Lung (tissue), 11 donors: ENCODE measurements at regions not wholly inside any gene's neighbourhood (a gene's known extent, or its start where the extent isn't known, plus 50 kb on each side); places are given as distances from the start of the nearest gene placed in this dataset.
A peak's percentile ranks its signal among the peaks of the same experiment; 100 is the strongest.

Experiments
- ATAC-seq: fragments of 200-7000 bp; cut with Tn5 transposase; one replicate; pipeline ENCODE4 v1.9.1; 2020; ENCODE audit warnings: moderate number of reproducible peaks; ENCODE audit not compliant: insufficient read depth, low FRiP score
- DNase-seq, 3 donors: peaks; one replicate each; pipeline ENCODE4 v3.0.0-alpha.2; 2013 to 2017
- H3K27ac ChIP-seq, 2 donors: one replicate each; pipeline ENCODE4 v1.5.1; 2013; ENCODE audit warnings: mild to moderate bottlenecking in 2 of 2, moderate library complexity in 2 of 2, control low read depth in 1 of 2, inconsistent platforms in 1 of 2, low read depth in 1 of 2, low read length in 1 of 2
- H3K27me3 ChIP-seq, 3 donors: one replicate each; pipeline ENCODE4 v1.5.1; 2013; ENCODE audit warnings: low read length in 2 of 3; ENCODE audit not compliant: control insufficient read depth in 3 of 3, insufficient read depth in 3 of 3
- H3K36me3 ChIP-seq, 4 donors: one replicate each; pipeline ENCODE4 v1.5.1; 2013; ENCODE audit warnings: low read length in 4 of 4, mild to moderate bottlenecking in 1 of 4, moderate library complexity in 1 of 4; ENCODE audit not compliant: control insufficient read depth in 4 of 4, insufficient read depth in 4 of 4
- H3K4me1 ChIP-seq, 5 donors: one replicate each; pipeline ENCODE4 v1.5.1; 2013; ENCODE audit warnings: low read length in 5 of 5, mild to moderate bottlenecking in 2 of 5, moderate library complexity in 1 of 5; ENCODE audit not compliant: control insufficient read depth in 5 of 5, insufficient read depth in 5 of 5
- H3K4me3 ChIP-seq: one replicate; pipeline ENCODE4 v1.5.1; 2013; ENCODE audit warnings: mild to moderate bottlenecking, control low read depth, moderate library complexity
- H3K9ac ChIP-seq, 2 donors: one replicate each; pipeline ENCODE4 v1.5.1; 2013; ENCODE audit warnings: low read length in 2 of 2, control low read depth in 1 of 2; ENCODE audit not compliant: insufficient read depth in 1 of 2
- H3K9me3 ChIP-seq, 4 donors: one replicate each; pipeline ENCODE4 v1.5.1; 2013; ENCODE audit warnings: low read length in 3 of 4, mild to moderate bottlenecking in 1 of 4, moderate library complexity in 1 of 4; ENCODE audit not compliant: control insufficient read depth in 4 of 4, insufficient read depth in 3 of 4
- WGBS, 2 donors: extraction: QIAGEN DNeasy Blood & Tissue Kit; methylation state at CpG; one replicate each; pipeline ENCODE4 v1.1.7; 2013; 5-methylcytosine and 5-hydroxymethylcytosine counted together
- TF ChIP-seq, protein P1 (sequence below): IDR thresholded peaks from 2 replicates; pipeline ENCODE4 v1.5.1; 2012; ENCODE audit warnings: mild to moderate bottlenecking; ENCODE audit errors: control extremely low read depth, extremely low read depth
- donor health status: control.
- donor health status: control.
- donor health status: Bipolar disorder and iron deficiency.
- donor health status: healthy.
- donor health status: DM: yes; HTN: yes; CAD: no.

DNA sequence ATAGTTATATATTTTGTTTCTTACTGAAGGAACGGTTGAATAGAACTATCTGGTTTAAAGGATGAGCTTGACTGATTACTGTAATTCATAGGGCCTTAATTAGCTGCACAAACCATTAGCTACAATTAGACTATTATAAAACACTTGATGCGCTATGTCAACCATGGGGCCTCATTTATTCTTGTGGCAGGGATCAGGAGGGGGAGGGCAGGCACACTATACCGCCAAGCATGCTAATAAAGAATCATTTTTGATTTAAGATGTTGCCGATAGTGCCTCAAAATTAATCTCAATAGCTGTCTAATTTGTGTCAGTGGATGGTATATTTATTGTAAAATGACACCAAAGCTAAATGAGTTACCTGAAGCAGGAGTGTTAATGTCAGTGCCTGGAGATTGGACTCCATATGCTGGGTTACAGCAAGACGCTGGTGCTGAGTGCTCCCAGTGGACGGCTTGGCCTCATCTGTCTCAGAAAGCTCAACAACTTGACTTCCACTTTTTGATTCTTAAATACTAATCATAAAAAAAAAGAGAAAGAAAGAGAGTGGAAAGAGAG, 1007.0 kb upstream of the CELF4 start:
- WGBS, 2 donors: 94 to 96% methylated on average over 6 of the region's 6 CpGs
- Histone ChIP-seq H3K27ac (no peak overlapping the region), H3K4me3 (no peak overlapping the region), H3K9me3 (peaks cover 0 to 4% (median 0%) of the 10 kb centered on the region in 4 donors), H3K36me3 (no peaks in the 10 kb centered on the region), H3K9ac (no peak overlapping the region), H3K27me3 (no peaks in the 10 kb centered on the region), H3K4me1 (no peaks in the 10 kb centered on the region)
- DNase-seq (no peak), ATAC-seq (no peak)
- TF ChIP-seq, protein P1, sequence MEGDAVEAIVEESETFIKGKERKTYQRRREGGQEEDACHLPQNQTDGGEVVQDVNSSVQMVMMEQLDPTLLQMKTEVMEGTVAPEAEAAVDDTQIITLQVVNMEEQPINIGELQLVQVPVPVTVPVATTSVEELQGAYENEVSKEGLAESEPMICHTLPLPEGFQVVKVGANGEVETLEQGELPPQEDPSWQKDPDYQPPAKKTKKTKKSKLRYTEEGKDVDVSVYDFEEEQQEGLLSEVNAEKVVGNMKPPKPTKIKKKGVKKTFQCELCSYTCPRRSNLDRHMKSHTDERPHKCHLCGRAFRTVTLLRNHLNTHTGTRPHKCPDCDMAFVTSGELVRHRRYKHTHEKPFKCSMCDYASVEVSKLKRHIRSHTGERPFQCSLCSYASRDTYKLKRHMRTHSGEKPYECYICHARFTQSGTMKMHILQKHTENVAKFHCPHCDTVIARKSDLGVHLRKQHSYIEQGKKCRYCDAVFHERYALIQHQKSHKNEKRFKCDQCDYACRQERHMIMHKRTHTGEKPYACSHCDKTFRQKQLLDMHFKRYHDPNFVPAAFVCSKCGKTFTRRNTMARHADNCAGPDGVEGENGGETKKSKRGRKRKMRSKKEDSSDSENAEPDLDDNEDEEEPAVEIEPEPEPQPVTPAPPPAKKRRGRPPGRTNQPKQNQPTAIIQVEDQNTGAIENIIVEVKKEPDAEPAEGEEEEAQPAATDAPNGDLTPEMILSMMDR: no peak

DNA sequence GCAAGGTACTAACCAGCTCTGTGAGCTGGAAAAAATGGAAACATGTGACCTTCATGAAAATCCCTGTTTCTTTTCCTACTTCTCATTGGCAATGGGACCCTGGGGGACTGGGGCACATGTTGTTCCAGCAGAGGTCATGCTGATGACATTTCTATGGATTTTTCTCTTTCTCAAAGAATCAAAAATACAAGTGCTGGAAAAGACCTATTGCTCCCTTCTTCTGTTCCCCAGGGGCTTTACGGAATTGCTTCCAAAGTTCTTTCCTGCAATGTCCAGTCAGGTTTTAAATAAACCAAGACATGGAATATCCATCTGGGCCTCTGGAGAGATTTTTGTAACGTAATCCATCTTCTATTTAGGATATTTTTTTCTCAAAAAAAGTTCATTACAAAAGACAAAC, 1006.1 kb upstream of the CELF4 start:
- no peaks in the 10 kb centered on the region for H3K36me3 ChIP-seq
- WGBS, 2 donors: 40 to 79% methylated on average over 2 of the region's 2 CpGs
- no peak overlapping the region for H3K4me3 ChIP-seq
- H3K9me3 ChIP-seq: peaks cover 0 to 4% (median 0%) of the 10 kb centered on the region in 4 donors
- DNase-seq (peak in 1 of 3 donors; percentile 4), ATAC-seq (no peak)
- no peaks in the 10 kb centered on the region for H3K4me1 ChIP-seq
- no peak overlapping the region for H3K9ac ChIP-seq
- H3K27me3 ChIP-seq: no peaks in the 10 kb centered on the region
- TF ChIP-seq, protein P1: no peak
- no peak overlapping the region for H3K27ac ChIP-seq

DNA sequence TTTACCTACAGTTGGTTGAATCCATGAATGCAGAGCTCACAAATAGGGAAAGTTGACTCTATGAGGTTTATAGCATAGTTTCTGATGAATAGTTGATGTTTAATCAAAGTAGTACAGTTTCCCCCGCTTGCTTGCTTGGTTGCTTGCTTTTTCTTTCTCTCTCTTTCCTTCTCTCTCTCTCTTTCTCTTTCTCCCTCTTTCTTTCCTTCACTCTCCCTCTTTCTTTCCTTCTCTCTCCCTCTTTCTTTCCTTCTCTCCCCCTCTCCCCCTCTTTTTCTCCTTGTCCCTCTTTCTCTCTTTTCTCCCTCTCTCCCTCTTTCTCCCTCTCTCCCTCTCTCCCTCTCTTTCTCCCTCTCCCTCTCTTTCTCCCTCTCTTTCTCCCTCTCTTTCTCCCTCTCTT, 999.9 kb upstream of the CELF4 start:
- no peaks in the 10 kb centered on the region for H3K36me3 ChIP-seq
- no peaks in the 10 kb centered on the region for H3K4me1 ChIP-seq
- TF ChIP-seq, protein P1: no peak
- DNase-seq (no peak), ATAC-seq (no peak)
- WGBS, 2 donors: 93 to 95% methylated on average over 1 of the region's 1 CpG
- no peaks in the 10 kb centered on the region for H3K27me3 ChIP-seq
- H3K9ac ChIP-seq: no peak overlapping the region
- H3K4me3 ChIP-seq: no peak overlapping the region
- no peaks in the 10 kb centered on the region for H3K9me3 ChIP-seq
- H3K27ac ChIP-seq: no peak overlapping the region

DNA sequence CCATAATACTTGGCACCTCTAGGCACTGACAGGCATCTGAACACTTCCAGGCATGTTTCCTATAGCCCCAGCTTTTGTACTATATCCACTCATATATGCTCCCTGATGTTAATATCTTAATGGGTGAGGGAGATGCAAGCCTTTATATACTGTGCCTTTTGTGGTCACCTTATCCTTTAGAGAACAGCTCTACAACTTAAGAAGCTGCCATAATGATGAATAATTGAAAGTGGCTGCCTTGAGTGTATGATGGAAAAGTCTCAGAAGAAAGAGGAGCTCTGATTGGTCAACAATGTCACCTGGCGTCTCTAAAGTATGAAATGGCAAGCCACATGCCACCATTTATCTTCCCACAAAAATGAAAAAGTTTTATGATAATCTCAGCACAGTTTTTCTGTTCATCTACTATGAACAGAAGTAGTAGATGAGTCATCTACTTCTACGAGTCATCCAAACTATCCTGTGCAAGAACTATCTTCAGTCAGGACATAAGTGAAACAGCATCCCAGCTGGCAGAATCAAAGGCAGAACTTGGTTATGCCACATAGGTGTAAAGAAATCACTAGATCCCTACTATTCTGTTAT, 997.9 kb upstream of the CELF4 start:
- Histone ChIP-seq H3K27ac (no peak overlapping the region), H3K9me3 (no peaks in the 10 kb centered on the region), H3K4me3 (no peak overlapping the region), H3K9ac (no peak overlapping the region), H3K36me3 (no peaks in the 10 kb centered on the region), H3K27me3 (no peaks in the 10 kb centered on the region), H3K4me1 (no peaks in the 10 kb centered on the region)
- TF ChIP-seq, protein P1: no peak
- ATAC-seq (no peak), DNase-seq (no peak)
- 90 to 95% methylated on average over 2 of the region's 2 CpGs for WGBS, 2 donors
